Endothelial cell (in vitro differentiated cells): ENCODE measurements at regions not wholly inside any gene's neighbourhood (a gene's known extent, or its start where the extent isn't known, plus 50 kb on each side); places are given as distances from the start of the nearest gene placed in this dataset.

Experiments
- DNase-seq: peaks from one replicate; pipeline ENCODE4 v3.0.0; 2021; ENCODE audit warnings: low spot score
- H3K27ac Mint-ChIP-seq: one replicate; pipeline ENCODE4 v1.8.0; 2021; ENCODE audit warnings: mixed read lengths, inconsistent platforms; ENCODE audit not compliant: unreplicated experiment
- H3K27me3 Mint-ChIP-seq: one replicate; pipeline ENCODE4 v1.8.0; 2021; ENCODE audit warnings: mild to moderate bottlenecking, moderate library complexity, mixed read lengths, inconsistent platforms; ENCODE audit not compliant: unreplicated experiment
- H3K36me3 Mint-ChIP-seq: one replicate; pipeline ENCODE4 v1.8.0; 2021; ENCODE audit warnings: mild to moderate bottlenecking, low read depth, mixed read lengths, inconsistent platforms; ENCODE audit not compliant: unreplicated experiment
- H3K4me1 Mint-ChIP-seq: one replicate; pipeline ENCODE4 v1.8.0; 2021; ENCODE audit warnings: mild to moderate bottlenecking, mixed read lengths, inconsistent platforms; ENCODE audit not compliant: unreplicated experiment
- H3K4me3 Mint-ChIP-seq: one replicate; pipeline ENCODE4 v1.8.0; 2021; ENCODE audit warnings: mild to moderate bottlenecking, mixed read lengths, inconsistent platforms; ENCODE audit not compliant: unreplicated experiment
- H3K9me3 Mint-ChIP-seq: one replicate; pipeline ENCODE4 v1.8.0; 2021; ENCODE audit warnings: mixed read lengths, inconsistent platforms; ENCODE audit not compliant: unreplicated experiment
- TF ChIP-seq, protein P1 (sequence below): fragments of 200-600 bp; sonication (generic); IDR thresholded peaks from one replicate; pipeline ENCODE4 v1.5.0; 2021; ENCODE audit warnings: antibody characterized with exemption; ENCODE audit not compliant: unreplicated experiment

DNA sequence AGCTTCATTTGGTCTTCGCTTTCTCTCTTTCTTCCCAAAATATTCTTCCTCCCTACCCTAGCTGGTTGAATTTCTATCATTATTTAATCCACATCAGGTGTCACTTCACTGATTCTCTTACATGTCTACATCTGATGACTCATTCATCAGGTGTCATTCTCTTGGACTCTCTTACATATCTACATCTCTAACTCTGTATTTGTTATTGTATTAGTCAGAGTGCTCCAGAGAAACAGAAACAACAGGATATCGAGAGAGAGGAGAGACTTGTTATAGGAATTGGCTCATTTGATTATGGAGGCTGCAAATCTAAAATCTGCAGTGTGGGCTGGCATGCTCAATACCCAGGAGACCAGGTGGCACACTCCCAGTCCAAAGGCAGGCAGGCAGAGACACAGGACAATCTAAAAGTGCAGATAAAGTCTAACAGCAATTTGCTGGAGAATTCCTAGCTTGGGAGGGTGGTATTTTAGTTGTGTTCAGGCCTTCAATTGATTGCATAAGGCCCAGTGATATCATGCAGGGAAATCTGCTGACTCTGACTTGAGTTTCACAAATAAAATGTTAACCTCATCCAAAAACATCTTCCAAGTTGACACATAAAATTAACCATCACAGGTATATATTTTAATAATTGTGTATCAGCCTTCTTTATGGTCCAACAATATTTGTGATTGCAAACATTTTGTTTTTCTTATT lies 541.4 kb upstream of the SLITRK5 start:
- TF ChIP-seq, protein P1, sequence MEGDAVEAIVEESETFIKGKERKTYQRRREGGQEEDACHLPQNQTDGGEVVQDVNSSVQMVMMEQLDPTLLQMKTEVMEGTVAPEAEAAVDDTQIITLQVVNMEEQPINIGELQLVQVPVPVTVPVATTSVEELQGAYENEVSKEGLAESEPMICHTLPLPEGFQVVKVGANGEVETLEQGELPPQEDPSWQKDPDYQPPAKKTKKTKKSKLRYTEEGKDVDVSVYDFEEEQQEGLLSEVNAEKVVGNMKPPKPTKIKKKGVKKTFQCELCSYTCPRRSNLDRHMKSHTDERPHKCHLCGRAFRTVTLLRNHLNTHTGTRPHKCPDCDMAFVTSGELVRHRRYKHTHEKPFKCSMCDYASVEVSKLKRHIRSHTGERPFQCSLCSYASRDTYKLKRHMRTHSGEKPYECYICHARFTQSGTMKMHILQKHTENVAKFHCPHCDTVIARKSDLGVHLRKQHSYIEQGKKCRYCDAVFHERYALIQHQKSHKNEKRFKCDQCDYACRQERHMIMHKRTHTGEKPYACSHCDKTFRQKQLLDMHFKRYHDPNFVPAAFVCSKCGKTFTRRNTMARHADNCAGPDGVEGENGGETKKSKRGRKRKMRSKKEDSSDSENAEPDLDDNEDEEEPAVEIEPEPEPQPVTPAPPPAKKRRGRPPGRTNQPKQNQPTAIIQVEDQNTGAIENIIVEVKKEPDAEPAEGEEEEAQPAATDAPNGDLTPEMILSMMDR = no peak
- H3K4me3 Mint-ChIP-seq = no peak overlapping the region
- no peak overlapping the region for H3K27ac Mint-ChIP-seq
- no peaks in the 10 kb centered on the region for H3K27me3 Mint-ChIP-seq
- no peaks in the 10 kb centered on the region for H3K4me1 Mint-ChIP-seq
- DNase-seq = no peak
- H3K36me3 Mint-ChIP-seq = no peaks in the 10 kb centered on the region
- H3K9me3 Mint-ChIP-seq = no peaks in the 10 kb centered on the region

DNA sequence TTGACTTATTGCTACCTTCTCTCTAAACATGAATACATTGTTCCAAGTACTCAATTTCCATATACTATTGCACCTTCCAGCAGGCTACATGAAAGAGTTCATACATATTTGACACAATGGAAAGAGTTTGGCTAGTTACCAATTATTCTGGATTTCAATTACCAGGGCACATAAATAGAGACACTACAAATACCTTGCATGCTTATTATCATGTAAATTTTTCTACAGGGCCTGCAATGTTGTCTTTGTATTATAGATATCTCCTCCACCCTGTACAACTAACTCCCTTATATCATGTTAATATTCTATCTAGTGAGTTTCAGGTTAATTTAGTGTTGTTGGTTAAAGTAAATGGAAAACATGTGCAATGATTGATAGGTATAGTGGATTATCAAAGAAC lies 540.7 kb upstream of the SLITRK5 start:
- Mint-ChIP-seq H3K27me3 (no peaks in the 10 kb centered on the region), H3K27ac (no peak overlapping the region), H3K4me1 (no peaks in the 10 kb centered on the region), H3K4me3 (no peak overlapping the region), H3K9me3 (no peaks in the 10 kb centered on the region), H3K36me3 (no peaks in the 10 kb centered on the region)
- TF ChIP-seq, protein P1 = no peak
- no peak for DNase-seq

DNA sequence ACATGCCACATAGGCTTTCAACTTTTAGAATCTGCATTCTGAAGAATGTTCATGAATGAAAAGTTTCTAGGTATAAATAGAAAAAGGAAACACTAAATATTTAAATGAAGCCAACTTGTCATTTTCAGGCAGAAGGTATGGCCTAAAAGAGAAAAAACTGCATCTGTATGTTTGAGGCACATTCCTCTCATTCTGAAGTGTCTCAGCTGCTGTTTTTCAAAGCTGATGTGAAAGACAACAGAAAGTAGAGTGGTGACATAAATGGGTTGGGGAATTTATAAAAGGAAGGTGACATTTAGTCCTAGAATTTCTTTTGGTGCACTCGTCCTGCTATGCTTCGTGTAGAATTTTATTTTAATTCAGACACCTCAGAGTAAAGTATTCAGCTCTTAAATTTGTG lies 539.6 kb upstream of the SLITRK5 start:
- TF ChIP-seq, protein P1 = no peak
- no peaks in the 10 kb centered on the region for H3K27me3 Mint-ChIP-seq
- no peak for DNase-seq
- no peak overlapping the region for H3K4me3 Mint-ChIP-seq
- H3K4me1 Mint-ChIP-seq = no peaks in the 10 kb centered on the region
- no peaks in the 10 kb centered on the region for H3K9me3 Mint-ChIP-seq
- H3K36me3 Mint-ChIP-seq = no peaks in the 10 kb centered on the region
- no peak overlapping the region for H3K27ac Mint-ChIP-seq

DNA sequence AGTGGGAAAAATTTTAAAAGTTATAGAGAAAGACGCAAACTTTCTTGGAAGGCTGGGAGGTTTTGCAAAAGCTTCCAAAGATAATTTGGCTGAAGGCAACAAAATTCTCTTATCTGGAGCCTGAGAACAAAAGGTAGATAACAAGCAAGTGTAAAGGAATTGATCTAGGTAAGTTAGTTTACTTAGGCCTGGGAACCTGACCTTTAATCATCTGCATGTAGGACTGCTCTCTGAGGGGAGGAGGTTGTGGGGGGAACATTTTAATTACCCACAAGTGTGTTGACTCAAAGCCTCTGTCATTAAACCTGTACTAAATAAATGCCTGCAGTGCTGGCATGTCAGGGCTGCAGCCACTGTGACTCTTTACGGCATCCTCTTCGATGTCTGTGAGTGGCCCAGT lies 532.3 kb upstream of the SLITRK5 start:
- H3K4me3 Mint-ChIP-seq = no peak overlapping the region

DNA sequence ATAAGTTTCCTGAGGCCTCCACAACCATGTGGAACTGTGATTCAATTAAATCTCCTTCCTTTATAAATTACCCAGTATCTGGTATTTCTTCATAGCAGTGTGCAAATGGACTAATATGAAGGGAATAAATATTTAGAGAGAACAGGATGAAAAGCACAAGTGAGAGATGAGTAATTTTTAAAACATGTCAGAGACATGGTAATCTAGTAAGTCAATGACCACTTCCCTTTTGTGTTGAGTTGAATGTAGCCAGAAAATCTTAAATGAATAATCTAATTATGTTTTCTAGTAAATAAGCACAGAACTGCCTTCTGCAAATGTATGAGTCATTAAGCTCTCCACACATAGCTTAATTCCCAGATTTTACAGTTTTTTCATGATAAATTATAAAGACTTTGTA lies 524.1 kb upstream of the SLITRK5 start:
- H3K27ac Mint-ChIP-seq = no peak overlapping the region
- H3K4me3 Mint-ChIP-seq = no peak overlapping the region
- no peaks in the 10 kb centered on the region for H3K36me3 Mint-ChIP-seq
- no peak for DNase-seq
- no peaks in the 10 kb centered on the region for H3K9me3 Mint-ChIP-seq
- no peaks in the 10 kb centered on the region for H3K4me1 Mint-ChIP-seq
- H3K27me3 Mint-ChIP-seq = no peaks in the 10 kb centered on the region
- TF ChIP-seq, protein P1 = no peak

More for the DNA sequence above, 532.3 kb upstream of the SLITRK5 start:
- Mint-ChIP-seq H3K27me3 (no peaks in the 10 kb centered on the region), H3K9me3 (no peaks in the 10 kb centered on the region), H3K36me3 (no peaks in the 10 kb centered on the region), H3K27ac (no peak overlapping the region), H3K4me1 (no peaks in the 10 kb centered on the region)
- DNase-seq = no peak
- TF ChIP-seq, protein P1 = no peak
